Adipocyte (in vitro differentiated cells): ENCODE measurements at regions not wholly inside any gene's neighbourhood (a gene's known extent, or its start where the extent isn't known, plus 50 kb on each side); places are given as distances from the start of the nearest gene placed in this dataset.
"Not testable (repeated sequence)": the region's sequence is repeated elsewhere in the genome, so short reads cannot be mapped to it uniquely, and the experiment has no call there.

Source experiments
- DNase-seq: peaks from one replicate; pipeline ENCODE4 v3.0.0-alpha.2; 2015; ENCODE audit warnings: low read depth
- H3K27me3 ChIP-seq: replicated peaks from 2 replicates; pipeline ENCODE4 v1.7.0; 2013; ENCODE audit warnings: mild to moderate bottlenecking, low read length, moderate library complexity; ENCODE audit not compliant: control insufficient read depth, insufficient read depth
- H3K36me3 ChIP-seq: 2 replicates; pipeline ENCODE4 v1.7.0; 2013; ENCODE audit warnings: low read length, mild to moderate bottlenecking, moderate library complexity; ENCODE audit not compliant: control insufficient read depth, insufficient read depth, severe bottlenecking
- H3K4me1 ChIP-seq: 2 replicates; pipeline ENCODE4 v1.7.0; 2013; ENCODE audit warnings: mild to moderate bottlenecking, low read length, moderate library complexity; ENCODE audit not compliant: control insufficient read depth, insufficient read depth
- H3K4me3 ChIP-seq: 2 replicates; pipeline ENCODE4 v1.7.0; 2013; ENCODE audit warnings: mild to moderate bottlenecking, low read length, moderate library complexity
- H3K9ac ChIP-seq: 2 replicates; pipeline ENCODE4 v1.7.0; 2013; ENCODE audit warnings: mild to moderate bottlenecking, low read length, moderate library complexity
- H3K9me3 ChIP-seq: 2 replicates; pipeline ENCODE4 v1.7.0; 2013; ENCODE audit warnings: mild to moderate bottlenecking, low read length, moderate library complexity; ENCODE audit not compliant: control insufficient read depth

GRCh38 chr14:52122163-52122562 lies 53.3 kb upstream of the NID2 start:
- H3K36me3 ChIP-seq, H3K9ac ChIP-seq, DNase-seq, H3K9me3 ChIP-seq, H3K4me3 ChIP-seq, H3K27me3 ChIP-seq: not testable (repeated sequence)
- H3K4me1 ChIP-seq = peaks cover 44% of the 10 kb centered on the region

GRCh38 chr14:52121441-52121840 lies 52.6 kb upstream of the NID2 start:
- Histone ChIP-seq H3K9ac (no peak overlapping the region), H3K4me3 (no peak overlapping the region), H3K36me3 (no peaks in the 10 kb centered on the region), H3K9me3 (no peaks in the 10 kb centered on the region), H3K4me1 (peaks cover 50% of the 10 kb centered on the region), H3K27me3 (no peaks in the 10 kb centered on the region)
- DNase-seq = no peak

GRCh38 chr14:52119030-52119429 lies 50.2 kb upstream of the NID2 start:
- Histone ChIP-seq H3K4me1 (peaks cover 28% of the 10 kb centered on the region), H3K4me3 (no peak overlapping the region)

More at GRCh38 chr14:52119030-52119429, 50.2 kb upstream of the NID2 start:
- Histone ChIP-seq H3K9ac (no peak overlapping the region), H3K27me3 (no peaks in the 10 kb centered on the region), H3K9me3 (no peaks in the 10 kb centered on the region), H3K36me3 (no peaks in the 10 kb centered on the region)
- DNase-seq = no peak
